Endothelial cell of umbilical vein (primary cell): ENCODE measurements at regions not wholly inside any gene's neighbourhood (a gene's known extent, or its start where the extent isn't known, plus 50 kb on each side); places are given as distances from the start of the nearest gene placed in this dataset.

ENCODE experiments used
- EZH2 ChIP-seq: IDR thresholded peaks from 2 replicates; pipeline ENCODE4 v1.6.1; 2012; ENCODE audit warnings: borderline replicate concordance, low read depth, mild to moderate bottlenecking, moderate library complexity, low read length, inconsistent platforms; ENCODE audit not compliant: severe bottlenecking
- FOS ChIP-seq: IDR thresholded peaks from 2 replicates; pipeline ENCODE4 v1.6.1; 2011; ENCODE audit warnings: mild to moderate bottlenecking, low read length, moderate library complexity, borderline replicate concordance; ENCODE audit not compliant: insufficient read depth
- GATA2 ChIP-seq: IDR thresholded peaks from 2 replicates; pipeline ENCODE4 v1.7.0; 2011; ENCODE audit warnings: low read depth, mild to moderate bottlenecking, moderate library complexity, mixed read lengths, low read length; ENCODE audit not compliant: insufficient read length, insufficient read depth
- JUN ChIP-seq: IDR thresholded peaks from 2 replicates; pipeline ENCODE4 v1.6.1; 2011; ENCODE audit warnings: borderline replicate concordance, low read depth; ENCODE audit not compliant: insufficient read length, insufficient read depth
- MAX ChIP-seq: IDR thresholded peaks from 2 replicates; pipeline ENCODE4 v1.6.1; 2011; ENCODE audit not compliant: insufficient read depth, insufficient read length
- MYC ChIP-seq: IDR thresholded peaks from one replicate; pipeline ENCODE4 v1.6.1; 2011; ENCODE audit warnings: mild to moderate bottlenecking, low read depth, low read length
- POLR2A ChIP-seq: IDR thresholded peaks from 2 replicates; pipeline ENCODE4 v1.6.1; 2012; ENCODE audit warnings: low read depth, mild to moderate bottlenecking, control low read depth, low read length
- POLR2AphosphoS5 ChIP-seq: IDR thresholded peaks from 2 replicates; pipeline ENCODE4 v1.6.1; 2012; ENCODE audit warnings: low read depth, mild to moderate bottlenecking, control low read depth, low read length, moderate library complexity; ENCODE audit not compliant: insufficient read depth
- TF ChIP-seq, protein P1 (sequence below), 2 donors: IDR thresholded peaks; 1 replicate in 1 of 2; 2 replicates in 1 of 2; pipeline ENCODE4 v1.5.1; 2011; ENCODE audit warnings: low read length in 2 of 2, mild to moderate bottlenecking in 2 of 2, moderate library complexity in 2 of 2, control low read depth in 1 of 2, inconsistent platforms in 1 of 2, low read depth in 1 of 2; ENCODE audit not compliant: insufficient read depth in 1 of 2; ENCODE audit errors: extremely low read depth in 1 of 2

DNA sequence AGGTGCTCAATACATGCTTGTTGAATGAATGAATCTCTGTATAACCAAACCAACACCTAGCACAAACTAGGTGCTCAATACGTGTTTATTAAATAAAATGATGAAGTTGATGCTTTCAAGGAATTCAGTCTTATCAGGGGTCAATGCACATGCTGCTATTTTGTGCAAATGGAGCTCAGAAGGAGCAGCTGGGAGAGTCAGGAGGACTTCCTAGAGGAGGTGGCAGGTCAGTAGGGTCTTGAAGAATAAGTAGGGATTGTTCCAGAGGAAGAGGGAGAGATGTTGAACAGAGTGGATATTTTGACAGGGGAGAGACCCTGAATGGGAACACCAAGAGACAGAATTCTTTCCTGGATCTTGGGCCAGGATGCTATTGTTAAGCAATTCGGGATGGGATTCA is 92.7 kb upstream of the LHX1 start:
- TF ChIP-seq POLR2AphosphoS5, result no peak
- TF ChIP-seq MAX, result no peak
- TF ChIP-seq, protein P1, sequence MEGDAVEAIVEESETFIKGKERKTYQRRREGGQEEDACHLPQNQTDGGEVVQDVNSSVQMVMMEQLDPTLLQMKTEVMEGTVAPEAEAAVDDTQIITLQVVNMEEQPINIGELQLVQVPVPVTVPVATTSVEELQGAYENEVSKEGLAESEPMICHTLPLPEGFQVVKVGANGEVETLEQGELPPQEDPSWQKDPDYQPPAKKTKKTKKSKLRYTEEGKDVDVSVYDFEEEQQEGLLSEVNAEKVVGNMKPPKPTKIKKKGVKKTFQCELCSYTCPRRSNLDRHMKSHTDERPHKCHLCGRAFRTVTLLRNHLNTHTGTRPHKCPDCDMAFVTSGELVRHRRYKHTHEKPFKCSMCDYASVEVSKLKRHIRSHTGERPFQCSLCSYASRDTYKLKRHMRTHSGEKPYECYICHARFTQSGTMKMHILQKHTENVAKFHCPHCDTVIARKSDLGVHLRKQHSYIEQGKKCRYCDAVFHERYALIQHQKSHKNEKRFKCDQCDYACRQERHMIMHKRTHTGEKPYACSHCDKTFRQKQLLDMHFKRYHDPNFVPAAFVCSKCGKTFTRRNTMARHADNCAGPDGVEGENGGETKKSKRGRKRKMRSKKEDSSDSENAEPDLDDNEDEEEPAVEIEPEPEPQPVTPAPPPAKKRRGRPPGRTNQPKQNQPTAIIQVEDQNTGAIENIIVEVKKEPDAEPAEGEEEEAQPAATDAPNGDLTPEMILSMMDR (IDR thresholded peaks at IDR 0.05; ENCODE audit: extremely low read depth in 1 of 2, insufficient read depth in 1 of 2, low read depth in 1 of 2, low read length in 2 of 2), result no peak
- no peak for TF ChIP-seq POLR2A
- no peak for TF ChIP-seq EZH2
- TF ChIP-seq GATA2, result no peak
- TF ChIP-seq MYC, result no peak
- no peak for TF ChIP-seq JUN
- TF ChIP-seq FOS, result no peak
